ENCODE measurements at regions not wholly inside any gene's neighbourhood (a gene's known extent, or its start where the extent isn't known, plus 50 kb on each side); places are given as distances from the start of the nearest gene placed in this dataset.

GRCh38 chrX:67004451-67004850 is 365.6 kb upstream of the EDA2R start:
- TF ChIP-seq POLR2AphosphoS5 (IDR thresholded peaks at IDR 0.05; ENCODE audit: low read depth, low read length) (no peak), POLR2A (IDR thresholded peaks at IDR 0.05; ENCODE audit: low read depth, low read length) (no peak), PAX5 (IDR thresholded peaks at IDR 0.05; ENCODE audit: insufficient read depth, low read length, severe bottlenecking) (no peak), TAF1 (IDR thresholded peaks at IDR 0.05; ENCODE audit: low read depth, low read length) (no peak), SPI1 (IDR thresholded peaks at IDR 0.05; ENCODE audit: low read depth, low read length) (no peak), POU2F2 (IDR thresholded peaks at IDR 0.05; ENCODE audit: low read depth, low read length) (no peak)
